CD4-positive, alpha-beta T cell treated with Interleukin-17A for 4 hours (primary cell): ENCODE measurements at regions not wholly inside any gene's neighbourhood (a gene's known extent, or its start where the extent isn't known, plus 50 kb on each side); places are given as distances from the start of the nearest gene placed in this dataset.

Experiments
- DNase-seq: peaks from one replicate; pipeline ENCODE4 v3.0.0-alpha.2; 2020; ENCODE audit warnings: mixed read lengths

DNA sequence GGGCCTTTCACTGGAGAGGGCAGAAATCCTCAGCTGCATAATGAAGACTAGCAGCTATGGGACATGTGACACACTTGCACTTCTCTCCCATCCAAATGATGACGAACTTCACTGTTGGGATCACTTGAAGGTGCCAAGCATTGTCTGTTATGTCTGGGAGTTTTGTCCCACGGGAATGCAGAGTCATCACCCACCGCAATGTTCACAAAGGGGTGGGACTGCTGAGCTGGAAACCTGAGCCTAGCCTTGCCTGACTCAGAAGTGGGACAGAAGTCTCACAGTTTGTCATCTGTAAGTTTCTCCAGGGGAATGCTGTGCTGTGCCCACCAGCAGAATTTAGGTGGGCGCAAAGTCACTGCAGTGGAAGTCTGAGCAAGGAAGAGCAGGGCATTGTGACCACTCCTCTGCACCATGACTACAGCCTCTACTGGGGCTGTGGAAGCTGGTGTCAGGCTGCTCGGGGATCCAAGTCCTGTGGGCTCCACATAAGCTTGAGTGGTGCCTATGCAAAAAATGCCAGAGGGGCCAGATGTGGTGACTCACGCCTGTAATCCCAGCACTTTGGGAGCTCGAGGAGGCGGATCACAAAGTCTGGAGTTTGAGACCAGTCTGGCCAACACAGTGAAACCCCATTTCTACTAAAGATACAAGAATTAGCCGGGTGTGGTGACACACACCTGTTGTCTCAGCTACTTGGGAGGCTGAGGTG, 472.0 kb upstream of the CNTNAP2 start:
- no peak for DNase-seq

DNA sequence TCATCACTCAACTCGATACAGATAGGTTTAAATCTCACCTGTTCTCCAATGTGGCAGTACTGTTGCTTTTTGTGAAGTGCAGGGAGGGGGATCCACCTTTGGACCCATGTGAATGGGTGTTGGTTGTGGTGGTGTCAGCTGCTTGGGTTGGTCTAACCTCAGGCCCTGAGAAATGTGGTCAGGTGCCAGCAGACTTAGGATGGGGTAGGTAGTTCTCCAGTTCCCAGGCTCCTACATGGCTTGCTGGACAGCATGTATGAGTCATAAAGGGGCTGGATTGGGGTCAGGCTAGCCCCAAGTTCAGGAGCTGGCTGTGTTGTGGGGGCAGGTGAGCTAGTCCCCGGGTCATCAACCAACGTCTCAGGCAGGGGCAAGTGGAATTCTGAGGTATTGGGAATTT, 472.6 kb upstream of the CNTNAP2 start:
- no peak for DNase-seq

DNA sequence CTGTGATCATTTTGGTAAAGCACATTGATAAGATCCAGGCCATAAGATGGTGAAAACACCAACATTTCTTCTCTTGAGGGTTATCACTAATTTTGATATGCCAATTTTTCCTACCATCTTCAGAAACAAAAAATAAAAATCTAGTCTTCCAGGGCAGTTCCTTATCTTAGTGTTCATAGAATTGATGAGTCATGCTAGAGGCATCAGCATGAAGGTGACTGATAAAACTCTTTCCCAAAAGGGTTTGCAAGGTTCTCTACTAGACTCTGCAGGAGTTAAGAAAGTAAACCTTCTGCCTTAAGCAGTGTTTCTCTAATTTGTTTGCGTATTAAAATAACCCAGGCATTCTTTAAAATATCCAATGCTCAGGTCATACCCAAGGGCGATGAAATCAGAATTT, 483.1 kb upstream of the CNTNAP2 start:
- no peak for DNase-seq

DNA sequence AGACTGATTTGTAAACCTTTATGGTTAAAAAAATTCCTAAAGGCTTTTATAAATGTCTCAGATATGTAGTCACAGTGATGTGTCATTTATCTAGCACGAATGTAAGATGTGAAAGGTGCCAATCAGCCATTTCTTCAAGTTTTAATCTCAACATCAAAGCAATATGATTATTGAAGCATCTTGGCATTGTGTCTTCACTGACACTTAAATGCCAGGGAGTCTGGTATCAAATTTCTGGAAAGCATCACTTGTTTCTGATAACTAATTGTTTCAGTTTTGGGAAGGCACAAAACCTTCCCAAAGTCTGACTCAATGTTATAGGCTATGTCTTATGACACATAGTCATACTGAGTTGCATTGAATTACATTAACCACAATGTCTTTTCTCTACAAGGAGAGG, 492.0 kb upstream of the CNTNAP2 start:
- no peak for DNase-seq

DNA sequence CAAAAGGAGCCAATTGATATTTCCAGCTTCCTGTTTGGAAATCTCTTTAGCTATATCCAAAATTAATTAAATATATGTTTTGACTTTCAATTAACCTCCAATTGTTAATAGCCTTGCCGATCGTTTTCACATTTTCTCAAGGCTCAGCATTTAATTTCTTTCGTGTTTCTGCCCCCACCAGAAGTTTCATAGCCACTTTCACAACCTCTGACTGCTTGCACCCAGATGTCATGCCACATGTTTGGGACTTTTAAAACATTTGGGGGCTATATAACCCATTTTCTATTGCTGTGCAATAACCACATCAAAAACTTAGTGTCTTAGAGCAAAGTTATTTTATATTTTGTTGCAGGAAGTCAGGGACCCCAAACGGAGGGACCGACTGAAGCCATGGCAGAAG, 510.6 kb upstream of the CNTNAP2 start:
- DNase-seq, result no peak

DNA sequence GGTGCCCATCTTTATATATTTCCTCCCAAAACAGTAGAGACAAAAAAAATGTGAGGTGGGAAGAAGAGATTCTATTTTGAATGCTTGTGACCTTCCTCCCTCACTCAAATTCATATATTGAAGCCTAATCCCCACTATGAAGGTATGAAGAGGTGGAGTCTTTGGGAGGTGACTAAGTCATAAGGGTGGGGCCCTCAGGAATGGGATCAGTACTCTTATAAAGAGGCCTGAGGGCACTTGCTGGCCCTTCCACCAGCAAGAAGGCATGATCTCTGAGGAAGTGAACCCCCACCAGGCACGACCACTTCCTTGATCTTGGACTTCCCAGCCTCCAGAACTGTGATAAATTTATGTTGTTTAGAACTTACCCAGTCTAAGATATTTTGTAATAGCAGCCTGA, 517.2 kb upstream of the CNTNAP2 start:
- no peak for DNase-seq

DNA sequence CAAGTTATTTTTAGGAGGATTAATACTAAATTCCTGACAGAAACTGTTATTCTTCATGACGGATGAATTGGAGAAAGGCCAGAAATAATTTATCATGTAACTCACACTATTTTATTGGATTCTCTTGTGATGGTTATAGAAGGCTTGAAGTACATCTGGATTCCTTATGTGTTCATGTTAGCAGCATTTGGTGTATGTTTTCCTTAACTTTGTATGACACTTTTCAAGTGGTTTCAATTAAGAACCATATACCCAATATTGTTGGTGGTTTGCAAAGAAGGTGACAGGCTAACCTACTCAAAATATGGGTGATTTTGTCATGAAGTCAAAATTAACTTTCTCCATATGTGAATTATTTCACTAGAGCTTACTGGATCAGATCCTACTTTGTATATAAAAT, 532.2 kb upstream of the CNTNAP2 start:
- no peak for DNase-seq

DNA sequence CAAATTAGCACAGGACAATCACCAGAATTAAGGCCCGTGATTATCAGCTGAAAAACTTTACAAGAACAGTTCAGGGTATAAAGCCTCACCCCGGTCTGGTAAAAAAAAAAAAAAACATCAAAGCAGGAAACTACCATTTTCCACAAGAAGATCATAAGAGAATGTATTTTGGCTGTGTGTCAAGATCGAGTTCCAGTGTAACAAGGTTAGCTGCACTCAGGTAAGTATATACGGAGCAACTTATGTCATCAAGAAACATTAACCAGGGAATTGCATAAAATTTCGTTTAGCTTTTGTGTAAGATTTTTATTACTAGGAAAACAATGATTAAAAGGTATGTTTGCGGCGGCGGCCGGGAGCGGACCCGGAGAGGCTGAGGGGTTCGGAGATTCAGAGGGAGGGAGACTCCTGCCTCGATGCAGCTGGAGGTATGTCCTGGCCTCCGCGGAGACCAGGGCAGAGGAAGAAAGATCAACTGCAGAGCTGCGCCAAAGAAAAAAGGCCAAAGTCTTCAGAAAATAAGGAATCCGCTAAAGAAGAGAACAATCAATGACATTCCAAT, 533.8 kb upstream of the CNTNAP2 start:
- no peak for DNase-seq

DNA sequence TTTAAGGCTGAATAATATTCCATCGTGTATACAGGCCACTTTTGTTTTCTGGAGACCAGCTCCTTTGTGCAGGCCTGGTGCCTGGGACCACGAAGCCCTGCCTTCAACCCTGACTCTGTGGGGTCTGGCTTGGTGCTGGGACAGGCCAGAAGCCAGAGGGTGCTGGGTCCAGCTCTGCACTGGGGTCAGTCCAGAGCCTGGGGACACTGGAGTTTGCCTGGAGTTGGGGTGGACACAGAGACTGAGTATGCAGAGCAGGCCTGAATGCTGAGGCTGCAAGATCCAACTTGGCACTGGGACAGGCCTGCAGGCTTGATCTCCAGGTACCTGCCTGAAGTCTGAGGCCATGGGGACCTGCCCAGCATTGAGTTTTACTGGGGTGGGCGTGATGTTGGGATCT, 558.8 kb upstream of the CNTNAP2 start:
- DNase-seq, result no peak

DNA sequence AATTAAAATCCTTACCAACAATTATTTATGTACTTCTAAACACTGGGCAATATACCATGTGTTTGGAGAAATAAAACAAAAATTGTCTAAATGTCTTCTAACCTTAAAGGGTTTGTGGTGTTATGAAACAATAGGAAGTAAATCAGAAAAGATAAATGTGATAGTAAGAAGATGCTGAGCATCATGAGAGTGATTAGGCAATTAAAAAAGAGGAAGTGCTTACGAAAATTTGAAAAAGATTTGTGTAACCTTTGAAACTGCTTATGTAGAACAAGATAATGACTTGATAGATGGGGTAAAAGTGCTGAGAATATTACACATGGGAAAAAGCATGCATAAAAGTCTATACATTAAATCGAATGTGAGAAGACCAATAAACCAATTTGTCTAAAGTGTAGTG, 573.4 kb upstream of the CNTNAP2 start:
- DNase-seq, result no peak

DNA sequence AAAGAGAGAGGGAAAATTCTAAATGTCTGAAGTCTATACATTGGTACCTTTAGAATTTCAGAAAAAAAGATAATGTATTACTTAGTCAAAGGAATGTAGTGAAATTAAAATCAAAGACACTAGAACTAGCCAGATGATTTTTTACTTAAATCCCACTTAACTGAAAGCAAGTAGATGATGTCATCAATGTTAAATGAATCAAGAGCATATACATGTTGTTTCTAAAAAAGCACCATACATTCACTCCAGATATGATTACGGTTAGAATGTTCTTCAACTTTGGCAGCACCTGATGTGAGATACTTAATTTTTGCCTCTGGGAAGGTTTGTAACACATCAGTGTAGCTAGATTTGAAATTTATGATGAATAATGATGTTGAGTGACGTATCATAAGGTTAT, 576.7 kb upstream of the CNTNAP2 start:
- no peak for DNase-seq

DNA sequence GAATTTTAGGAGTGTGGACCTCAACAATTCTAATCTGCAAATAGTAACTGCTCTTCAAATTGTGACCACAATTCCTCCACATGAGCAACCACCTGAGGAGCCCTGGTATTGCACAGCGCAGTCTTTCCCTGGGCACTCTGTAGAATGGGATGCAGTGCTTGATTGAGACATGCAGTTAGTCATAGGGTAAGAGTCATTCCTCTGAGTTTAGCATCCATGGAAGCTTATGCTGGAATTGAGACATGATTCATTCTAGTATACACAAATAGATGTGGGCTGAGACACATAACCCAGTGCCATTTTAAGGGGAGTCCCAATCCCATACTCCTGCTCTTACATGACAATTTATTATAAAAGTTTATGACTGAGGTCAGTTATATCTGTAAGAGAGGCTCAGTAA, 582.3 kb upstream of the CNTNAP2 start:
- no peak for DNase-seq

DNA sequence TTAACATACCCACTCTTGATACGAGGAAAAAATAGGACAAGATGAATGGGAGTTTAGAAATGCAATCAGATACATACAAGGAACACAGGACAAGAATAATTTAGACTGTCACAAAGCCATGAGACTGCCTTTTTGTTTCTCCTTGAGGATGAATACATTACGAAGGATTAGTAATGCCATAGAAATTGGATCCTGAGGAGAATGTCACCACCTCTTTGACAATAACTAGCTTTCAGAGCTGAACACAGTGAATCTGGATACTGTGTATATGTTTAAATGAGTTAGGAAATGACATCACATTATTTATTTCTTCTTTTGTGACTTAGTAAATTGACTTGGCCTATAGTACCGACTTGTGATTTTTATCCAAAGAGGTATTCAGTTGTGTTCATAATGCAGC, 596.3 kb upstream of the CNTNAP2 start:
- no peak for DNase-seq

DNA sequence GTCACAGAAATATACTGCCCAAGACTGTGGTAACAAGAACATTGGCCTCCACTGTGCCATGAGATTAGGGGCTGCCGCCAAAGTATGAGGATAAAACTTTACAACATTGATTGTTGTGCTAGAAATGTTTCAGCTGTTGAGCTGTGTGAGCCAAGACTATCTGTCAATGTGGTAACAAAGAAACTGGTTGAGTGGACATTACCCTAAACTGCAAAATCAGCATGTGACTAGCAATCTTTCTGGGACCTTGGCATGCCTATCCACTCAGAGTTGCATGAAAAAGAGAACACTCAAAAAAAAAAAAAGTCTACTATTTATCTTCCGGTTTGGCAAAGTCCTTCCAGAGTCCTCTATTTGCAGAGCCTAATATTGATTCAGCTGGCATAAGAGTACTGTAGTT, 605.6 kb upstream of the CNTNAP2 start:
- DNase-seq, result no peak

DNA sequence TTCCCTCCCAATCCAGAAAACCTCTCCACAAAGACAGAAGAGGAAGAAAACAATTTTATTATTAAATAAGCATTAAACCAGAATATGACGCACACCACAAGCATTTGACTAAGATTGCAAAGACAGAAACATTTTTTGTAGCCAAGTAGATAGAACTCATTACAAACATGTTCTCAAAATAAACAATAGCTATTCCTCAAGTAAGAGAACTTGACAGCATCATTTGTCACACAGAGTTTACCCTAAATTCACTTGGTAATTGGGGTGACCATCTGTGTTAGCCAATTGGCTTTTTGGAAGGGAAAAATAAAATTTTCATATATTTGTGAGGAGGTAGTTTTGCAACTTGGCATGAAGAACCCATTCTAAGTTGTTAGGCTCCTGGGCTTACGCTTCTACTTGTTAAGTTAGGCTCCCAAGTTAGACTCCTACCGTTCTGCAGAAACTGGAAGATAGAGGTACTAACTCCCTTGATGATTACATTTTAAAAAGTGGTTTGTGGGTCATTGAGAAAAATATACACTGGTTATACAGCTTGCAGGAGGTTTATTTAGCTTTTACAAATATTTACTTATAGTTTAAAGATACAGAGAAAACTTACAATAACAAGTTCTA, 618.6 kb upstream of the CNTNAP2 start:
- DNase-seq, result no peak

DNA sequence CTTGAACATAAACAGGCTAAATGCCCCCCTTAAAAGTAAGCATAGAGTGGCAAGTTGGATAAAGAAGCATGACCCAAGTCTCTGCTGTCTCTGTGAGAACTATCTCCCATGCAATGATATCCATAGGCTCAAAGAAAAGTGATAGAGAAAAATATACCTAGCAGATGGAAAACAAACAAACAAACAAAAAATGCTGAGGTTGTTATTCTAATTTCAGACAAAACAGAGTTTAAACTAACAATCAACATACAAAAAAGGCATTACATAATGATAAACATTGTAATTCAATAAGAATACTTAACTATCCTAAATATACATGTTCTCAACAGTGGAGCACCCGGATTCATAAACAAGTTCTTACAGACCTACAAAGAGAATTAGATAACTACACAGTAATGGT, 626.2 kb upstream of the CNTNAP2 start:
- no peak for DNase-seq

DNA sequence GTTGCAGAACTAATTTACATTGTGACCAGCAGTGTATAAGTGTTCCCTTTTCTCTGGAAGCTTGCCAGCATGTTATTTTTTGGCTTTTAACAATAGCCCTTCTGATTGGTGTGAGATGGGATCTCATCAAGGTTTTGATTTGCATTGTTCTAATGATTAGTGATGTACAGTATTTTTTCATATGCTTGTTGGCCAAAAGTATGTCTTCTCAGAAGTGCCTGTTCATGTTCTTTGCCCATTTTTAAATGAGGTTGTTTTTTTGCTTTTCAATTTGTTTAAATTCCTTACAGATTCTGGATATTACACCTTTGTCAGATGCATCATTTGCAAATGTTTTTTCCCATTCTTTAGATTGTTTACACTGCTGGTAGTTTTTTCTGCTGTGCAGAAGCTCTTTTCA, 627.0 kb upstream of the CNTNAP2 start:
- DNase-seq, result no peak

DNA sequence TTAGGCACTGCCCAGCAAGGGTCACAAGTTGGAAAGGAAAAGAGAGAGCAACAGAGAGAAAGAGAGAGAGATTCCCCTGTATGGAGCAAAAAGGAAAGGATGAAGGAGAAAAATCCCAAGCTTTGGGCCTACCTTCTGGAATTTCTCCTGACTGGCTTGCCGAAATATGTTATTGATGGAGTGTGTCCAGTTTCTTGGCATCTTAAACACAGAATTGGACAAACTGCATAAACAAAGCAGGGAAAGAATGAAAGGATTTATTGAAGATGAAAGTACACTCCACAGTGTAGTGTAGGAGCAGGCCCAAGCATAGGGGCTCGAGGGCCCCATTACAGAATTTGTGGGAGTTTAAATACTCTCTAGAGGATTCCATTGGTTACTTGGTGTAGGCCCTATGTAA, 627.8 kb upstream of the CNTNAP2 start:
- DNase-seq, result no peak

DNA sequence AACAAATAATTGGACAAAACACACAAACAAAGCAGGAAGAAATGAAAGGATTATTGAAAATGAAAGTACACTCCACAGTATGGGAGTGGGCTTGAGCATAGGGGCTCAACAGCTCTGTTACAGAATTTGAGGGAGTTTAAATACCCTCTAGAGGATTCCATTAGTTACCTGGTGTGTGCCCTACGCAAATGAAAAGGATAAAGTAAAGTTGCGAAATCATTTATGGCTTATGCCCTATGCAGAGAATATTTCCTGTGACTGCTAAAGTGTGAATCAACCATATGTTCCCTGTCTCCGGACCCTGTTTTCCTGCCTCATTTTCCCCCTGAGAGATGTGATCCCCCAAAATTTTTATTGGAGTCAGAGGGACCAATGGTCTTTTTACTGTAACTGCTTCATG, 634.6 kb upstream of the CNTNAP2 start:
- no peak for DNase-seq

DNA sequence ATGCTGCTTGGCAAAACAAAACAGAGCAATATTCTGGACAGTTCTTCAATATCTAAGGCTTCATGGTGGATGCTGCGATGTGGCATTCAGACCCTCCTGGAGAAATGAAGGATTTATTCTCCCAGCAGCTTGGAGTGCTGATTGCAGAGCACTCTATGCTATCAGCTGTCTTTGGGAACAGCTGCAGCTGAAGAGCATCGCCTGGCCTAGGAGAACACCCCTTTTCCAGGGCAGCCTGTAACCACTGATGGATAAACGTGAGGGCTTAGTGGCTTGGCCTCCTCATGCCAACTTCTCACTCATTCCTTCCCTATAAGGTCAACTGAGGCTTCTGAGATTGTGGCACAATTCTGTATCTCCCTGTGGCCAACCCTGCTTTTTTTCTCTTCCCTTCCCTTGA, 638.1 kb upstream of the CNTNAP2 start:
- no peak for DNase-seq

DNA sequence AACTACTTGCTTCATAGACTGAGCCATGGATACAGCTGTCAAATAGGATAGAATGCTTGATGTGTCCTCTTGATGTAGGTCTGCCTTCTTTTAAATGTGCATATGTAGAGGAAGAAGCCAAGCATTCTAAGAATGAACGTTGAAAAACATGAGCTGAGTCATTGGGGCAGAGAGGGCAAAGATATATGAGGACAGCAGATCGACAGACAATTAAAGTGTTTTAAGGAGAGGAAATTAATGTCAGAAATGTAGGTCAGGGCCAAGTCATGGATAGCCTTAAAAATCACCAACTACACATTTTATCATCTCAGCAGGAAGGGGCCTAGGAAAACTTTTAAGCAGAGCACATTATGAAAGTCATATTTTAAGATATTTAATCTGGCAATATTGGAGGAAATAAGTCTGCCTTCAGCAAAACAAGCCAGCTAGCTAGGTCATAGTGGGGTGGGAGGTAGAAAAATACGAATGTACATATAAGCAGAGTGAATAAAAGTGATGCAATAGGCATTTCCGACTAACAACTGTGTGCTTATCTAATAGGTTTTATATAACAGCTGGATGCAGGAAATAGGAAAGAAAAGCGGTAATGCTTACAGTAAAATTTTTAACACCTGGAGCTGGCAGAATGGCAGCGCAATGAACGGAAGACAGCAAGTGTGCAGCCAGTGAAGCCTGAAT, 638.3 kb upstream of the TPK1 start:
- DNase-seq, result no peak

DNA sequence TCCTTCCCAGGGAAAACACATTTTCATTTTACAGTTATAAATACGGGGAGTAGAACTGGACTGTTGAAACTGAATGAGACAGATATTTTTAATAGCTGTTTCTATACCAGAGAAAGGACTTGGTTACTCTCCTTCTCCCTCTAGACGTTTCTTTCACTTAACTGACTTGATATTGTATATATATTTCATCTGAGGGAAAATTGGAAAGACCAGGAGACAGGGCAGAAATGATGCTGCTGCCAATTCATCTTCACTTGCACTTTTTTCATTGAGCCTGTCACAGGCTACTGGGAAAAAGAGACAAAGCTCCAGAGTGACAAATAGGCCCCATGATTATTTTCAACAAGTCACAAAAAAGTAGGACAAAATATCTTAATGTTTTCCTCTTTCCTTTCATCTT, 636.0 kb upstream of the TPK1 start:
- DNase-seq, result no peak

DNA sequence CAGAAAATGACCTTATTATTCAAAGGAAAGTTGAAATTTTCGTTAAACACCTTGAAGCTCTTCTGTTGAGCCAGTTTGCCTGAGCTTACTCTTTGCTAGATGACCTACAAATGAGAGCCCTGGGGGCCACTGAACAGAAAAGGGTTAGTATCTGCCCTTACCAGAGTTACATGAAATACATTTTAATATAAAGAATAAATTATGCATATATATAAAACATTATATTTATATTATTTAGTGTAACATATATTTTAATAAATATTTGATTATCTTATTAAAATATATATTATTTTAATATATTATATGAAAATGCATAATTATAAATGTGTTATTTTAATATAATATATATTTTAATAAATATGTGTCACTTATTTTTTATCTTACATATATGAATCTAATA, 628.4 kb upstream of the TPK1 start:
- DNase-seq, result no peak

DNA sequence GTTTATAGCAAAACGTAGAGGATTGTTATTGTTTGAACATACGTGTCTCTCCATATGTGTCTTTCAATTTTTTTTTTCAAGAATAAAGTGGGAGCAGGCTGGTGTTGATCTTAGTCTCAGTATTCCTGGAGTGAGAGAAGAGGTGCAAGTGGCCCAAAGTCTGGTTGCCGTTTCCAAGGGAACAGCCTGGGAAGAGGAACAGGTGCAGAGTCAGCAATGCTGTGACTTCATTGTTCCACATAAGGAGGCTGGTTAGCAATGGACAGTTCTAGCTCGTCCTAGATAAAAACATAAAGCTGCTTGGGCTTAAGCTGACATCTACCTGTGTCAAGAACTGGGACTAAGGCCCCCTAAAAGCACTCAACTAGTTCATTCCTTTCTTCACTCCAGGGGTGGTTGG, 626.6 kb upstream of the TPK1 start:
- no peak for DNase-seq
